Activated CD8-positive, alpha-beta memory T cell treated with anti-CD3 and anti-CD28 coated beads, Interleukin-2, amount 50 U/mL, for 24 hours (primary cell): ENCODE measurements at regions not wholly inside any gene's neighbourhood (a gene's known extent, or its start where the extent isn't known, plus 50 kb on each side); places are given as distances from the start of the nearest gene placed in this dataset.
"Not testable (repeated sequence)": the region's sequence is repeated elsewhere in the genome, so short reads cannot be mapped to it uniquely, and the experiment has no call there.

Source experiments
- DNase-seq: peaks from one replicate; pipeline ENCODE4 v3.0.0-alpha.2; 2020; ENCODE audit errors: extremely low read depth

DNA sequence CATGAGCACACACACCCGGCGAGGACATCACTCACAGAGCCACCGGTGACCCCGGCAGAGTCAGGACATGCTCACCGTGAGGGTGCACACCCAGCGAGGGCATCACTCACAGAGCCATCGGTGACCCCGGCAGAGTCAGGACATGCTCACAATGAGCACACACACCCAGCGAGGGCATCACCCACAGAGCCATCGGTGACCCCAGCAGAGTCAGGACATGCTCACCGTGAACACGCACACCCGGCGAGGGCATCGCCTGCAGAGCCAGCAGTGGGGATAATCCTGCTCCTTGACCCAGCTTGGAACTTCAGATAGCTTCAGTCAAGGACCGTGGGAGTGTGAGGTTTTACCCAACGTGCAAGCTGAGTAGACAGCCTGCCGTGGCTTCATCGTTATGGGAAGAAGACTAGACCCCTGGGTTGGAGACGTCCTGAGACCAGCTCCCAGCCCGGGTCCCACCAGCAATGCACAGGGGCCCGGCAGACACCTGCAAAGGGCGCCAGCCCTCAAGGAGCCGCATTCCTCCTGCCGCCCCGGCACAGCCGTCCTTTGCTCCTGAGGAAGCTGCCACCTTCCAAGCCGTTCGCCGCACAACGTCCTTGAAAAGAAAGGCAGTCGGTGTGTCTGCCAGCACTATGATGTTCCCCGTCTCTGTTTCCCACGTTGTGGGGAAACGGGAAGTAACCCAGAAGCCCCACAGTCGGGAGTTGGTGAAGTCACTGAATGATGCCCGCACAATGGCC lies 192.3 kb downstream of the DLL1 start:
- no peak for DNase-seq

DNA sequence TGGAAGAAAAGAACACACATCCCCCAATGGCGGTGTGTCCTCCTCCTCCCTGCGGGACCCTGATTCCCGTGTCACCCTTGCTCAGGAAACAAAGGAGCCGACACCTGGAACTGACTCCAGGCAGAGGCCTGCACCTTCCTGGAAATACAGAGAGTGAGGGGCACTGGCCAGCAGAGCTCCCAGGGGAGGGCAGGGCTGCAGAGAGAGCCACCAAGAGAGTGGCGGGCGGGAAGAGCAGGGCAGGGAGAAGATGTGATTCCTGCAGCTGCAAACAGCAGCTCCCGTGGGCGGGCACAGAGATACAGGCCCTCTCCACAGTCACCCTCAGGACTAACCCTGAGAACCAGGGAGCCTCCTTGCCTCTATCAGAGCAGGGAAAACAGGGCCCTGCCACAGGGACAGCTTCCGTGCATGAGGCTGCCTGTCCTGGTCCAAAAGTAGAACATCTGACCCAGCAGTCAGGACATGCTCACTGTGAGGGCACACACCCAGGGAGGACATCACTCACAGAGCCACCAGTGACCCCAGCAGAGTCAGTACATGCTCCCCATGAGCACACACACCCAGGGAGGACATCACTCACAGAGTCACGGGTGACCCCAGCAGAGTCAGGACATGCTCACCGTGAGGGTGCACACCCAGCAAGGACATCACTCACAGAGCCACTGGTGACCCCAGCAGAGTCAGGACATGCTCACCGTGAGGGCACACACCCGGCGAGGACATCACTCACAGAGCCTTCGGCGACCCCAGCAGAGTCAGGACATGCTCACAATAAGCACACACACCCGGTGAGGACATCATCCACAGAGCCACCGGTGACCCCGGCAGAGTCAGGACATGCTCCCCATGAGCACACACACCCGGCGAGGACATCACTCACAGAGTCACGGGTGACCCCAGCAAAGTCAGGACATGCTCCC lies 193.1 kb downstream of the DLL1 start:
- DNase-seq, result no peak

- no peak for DNase-seq
These were observed 193.9 kb downstream of the DLL1 start for GRCh38 chr6:170096803-170097504.

DNA sequence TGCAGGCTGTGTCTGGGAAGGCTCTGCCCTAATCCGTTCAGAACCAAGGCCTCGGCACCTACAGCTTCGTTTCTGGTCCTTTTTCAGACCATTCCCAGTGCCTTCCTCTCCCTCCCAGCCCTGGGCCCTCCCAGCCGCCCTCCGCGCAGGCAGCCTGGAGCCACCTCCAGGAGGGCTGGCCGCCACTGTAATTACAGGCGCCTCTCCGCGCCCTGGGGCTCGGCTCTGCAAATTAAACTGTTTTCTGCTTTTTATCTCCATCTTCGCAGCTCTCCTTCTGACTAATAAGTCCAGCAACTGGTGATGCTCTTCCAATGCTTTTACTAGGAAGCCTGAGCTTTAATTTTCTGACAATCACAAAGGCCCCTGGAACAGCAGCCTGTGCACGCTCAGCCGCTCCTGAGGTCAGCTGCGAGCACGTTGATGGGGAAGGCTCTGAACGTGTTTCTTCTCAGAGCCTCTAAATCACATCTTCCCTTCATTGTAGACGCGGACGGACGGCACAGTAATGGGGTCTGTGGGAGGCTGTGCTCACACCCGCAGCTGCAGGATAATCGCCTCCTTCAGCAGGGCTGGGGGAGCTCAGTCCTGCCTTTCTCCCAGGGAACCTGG lies 194.6 kb downstream of the DLL1 start:
- no peak for DNase-seq

DNA sequence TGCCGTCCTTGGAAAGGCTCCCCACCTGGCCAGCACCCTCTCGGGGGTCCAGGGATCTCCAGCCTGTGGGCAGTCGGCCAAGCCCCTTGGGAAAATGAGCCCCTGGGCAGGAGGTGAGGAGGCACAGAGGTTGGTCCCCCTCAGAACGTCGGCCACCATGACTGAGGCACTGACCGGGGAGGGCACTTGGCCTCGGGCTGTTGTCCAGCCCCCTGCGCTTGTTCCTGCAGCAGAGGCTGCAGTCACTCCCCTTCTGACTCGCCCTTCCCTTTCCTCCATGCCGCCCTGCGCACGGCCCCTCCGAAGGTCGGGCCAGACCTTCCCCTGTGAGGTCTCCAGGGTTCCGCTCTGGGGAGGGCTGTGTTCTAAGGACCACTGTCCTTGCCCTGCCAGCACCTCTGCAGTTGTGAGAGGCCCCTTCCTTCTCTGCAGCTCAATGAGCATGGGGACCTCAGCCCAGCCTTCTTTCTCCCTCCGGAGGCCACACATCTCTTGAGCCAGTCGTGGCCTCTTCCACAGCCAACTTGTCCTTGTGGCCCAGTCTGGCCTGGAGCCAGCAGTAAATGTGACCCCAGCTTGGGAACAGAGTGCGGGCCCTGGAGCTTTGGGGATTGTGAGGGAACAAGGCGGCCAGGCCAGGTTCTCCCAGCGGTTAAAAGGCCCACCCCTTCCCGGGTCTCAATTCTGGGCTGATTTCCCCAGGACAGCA lies 195.5 kb downstream of the DLL1 start:
- no peak for DNase-seq

- DNase-seq, result no peak
These were observed 196.1 kb downstream of the DLL1 start for GRCh38 chr6:170094686-170095272.

DNA sequence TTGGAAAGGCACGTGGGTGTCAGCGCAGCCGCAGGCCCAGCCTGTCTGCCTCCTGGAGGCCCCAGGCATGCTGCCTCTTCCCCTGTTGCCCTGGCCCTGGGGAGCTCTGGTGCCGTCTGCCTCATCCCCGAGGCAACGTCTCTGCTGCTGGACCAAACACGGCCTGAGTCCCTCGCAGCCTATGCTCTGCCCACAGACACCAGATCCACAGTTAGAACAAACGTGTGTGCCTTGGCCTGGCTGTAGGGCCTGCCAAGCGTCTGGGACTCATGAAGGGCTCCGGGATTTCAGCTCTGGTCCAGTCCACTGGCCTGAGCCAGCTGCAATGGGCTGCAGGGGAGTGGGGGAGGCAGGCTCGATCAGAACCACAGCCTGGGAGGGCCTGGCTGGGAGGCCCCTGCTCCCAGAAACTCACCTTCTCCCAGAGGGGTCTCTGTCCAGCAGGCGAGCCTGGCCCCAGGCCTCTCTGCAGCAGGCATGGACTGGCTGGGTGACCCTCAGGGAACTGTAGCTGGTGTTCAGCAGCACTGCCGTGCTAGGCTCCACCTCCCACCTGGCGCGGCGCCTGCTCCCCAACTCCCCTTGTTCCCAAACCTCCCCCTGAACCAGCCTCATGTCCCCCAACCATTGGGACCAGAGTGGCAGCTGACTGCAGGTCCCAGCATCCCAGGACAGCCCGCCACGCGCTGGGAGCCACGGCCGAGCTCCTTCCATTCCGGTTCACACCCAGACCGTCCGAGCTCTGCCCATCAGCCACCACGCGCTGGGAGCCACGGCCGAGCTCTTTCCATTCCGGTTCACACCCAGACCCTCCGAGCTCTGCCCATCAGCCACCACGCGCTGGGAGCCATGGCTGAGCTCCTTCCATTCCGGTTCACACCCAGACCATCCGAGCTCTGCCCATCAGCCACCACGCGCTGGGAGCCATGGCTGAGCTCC lies 197.0 kb downstream of the DLL1 start:
- no peak for DNase-seq

GRCh38 chr6:170093276-170093657 lies 197.6 kb downstream of the DLL1 start:
- no peak for DNase-seq

DNA sequence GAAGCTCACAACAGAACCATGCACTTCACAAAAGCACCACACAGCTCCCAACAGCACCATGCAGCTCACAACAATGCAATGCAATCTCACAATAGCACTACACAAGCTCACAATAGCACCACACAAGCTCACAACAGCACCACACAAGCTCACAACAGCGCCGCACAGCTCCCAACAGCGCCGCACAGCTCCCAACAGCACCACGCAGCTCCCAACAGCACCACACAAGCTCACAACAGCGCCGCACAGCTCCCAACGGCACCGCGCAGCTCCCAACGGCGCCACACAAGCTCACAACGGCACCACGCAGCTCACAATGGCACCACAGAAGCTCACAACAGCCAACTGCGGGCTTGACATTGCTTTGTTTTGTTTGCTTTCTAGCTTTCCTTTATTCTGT lies 198.1 kb downstream of the DLL1 start:
- DNase-seq, result no peak

- no peak for DNase-seq
These were observed 199.0 kb downstream of the DLL1 start for GRCh38 chr6:170091639-170092579.

- no peak for DNase-seq
These were observed 199.8 kb downstream of the DLL1 start for GRCh38 chr6:170091000-170091638.

GRCh38 chr6:170090561-170090960 lies 200.3 kb downstream of the DLL1 start:
- no peak for DNase-seq

GRCh38 chr6:170089963-170090362 lies 200.9 kb downstream of the DLL1 start:
- DNase-seq, result no peak

GRCh38 chr6:170088582-170088955 lies 202.3 kb downstream of the DLL1 start:
- DNase-seq, result no peak

GRCh38 chr6:170087941-170088581 lies 202.8 kb downstream of the DLL1 start:
- DNase-seq, result peak; percentile 13

DNA sequence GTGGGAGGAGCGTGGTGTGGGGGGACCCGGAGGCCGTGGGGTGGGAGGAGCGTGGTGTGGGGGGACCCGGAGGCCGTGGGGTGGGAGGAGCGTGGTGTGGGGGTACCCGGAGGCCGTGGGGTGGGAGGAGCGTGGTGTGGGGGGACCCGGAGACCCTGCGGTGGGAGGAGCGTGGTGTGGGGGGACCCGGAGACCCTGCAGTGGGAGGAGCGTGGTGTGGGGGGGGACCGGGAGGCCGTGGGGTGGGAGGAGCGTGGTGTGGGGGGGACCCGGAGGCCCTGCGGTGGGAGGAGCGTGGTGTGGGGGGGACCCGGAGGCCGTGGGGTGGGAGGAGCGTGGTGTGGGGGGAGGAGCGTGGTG lies 203.5 kb downstream of the DLL1 start:
- DNase-seq, result not testable (repeated sequence)

DNA sequence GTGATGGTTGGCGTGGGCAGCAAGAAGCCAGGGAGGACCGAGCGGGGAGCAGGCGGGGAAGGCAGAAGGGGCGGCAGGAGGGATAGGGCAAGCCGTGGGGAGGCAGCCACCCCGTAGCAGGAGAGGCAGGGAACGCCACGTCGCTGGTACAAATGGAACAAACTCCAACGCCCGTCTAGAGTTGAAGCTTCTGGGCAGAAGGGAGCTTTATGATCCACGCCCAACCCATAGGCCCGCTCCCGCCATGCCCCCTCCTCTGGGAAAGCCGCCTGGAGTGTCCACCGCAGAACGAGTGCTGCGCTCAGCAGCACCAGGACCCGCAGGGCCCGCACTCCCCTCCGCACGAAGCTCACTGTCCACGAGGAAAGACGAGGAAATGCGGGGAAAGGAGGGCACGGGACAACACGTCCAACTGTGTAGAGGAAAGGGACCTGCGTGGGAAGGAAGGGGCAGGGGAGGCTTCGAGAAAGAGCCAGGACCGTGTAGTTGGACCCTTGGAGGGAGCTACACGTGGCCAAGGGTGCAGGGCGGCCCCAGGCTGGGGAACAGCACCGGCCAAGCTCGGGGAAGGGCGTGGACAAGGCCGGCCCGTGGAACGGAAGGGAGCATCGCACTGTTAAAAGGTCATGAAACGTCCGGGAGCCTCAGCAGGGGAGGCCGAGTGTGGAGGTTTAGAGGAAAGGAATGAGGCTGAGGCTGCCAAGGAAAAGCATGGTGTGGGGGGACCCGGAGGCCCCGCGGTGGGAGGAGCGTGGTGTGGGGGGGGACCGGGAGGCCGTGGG lies 204.0 kb downstream of the DLL1 start:
- no peak for DNase-seq
